SK-N-MC (cell line): ENCODE measurements at regions not wholly inside any gene's neighbourhood (a gene's known extent, or its start where the extent isn't known, plus 50 kb on each side); places are given as distances from the start of the nearest gene placed in this dataset.
"Not testable (repeated sequence)": the region's sequence is repeated elsewhere in the genome, so short reads cannot be mapped to it uniquely, and the experiment has no call there.

Source experiments
- DNase-seq: peaks from one replicate; pipeline ENCODE4 v3.0.0-alpha.2; 2011; ENCODE audit warnings: low read depth, low spot score
- H3K27ac ChIP-seq: fragments of 200-600 bp; sonication (generic); 2 replicates; pipeline ENCODE4 v1.5.1; 2016; ENCODE audit warnings: mixed run types
- H3K36me3 ChIP-seq: fragments of 200-600 bp; sonication (generic); 2 replicates; pipeline ENCODE4 v1.6.1; 2017; ENCODE audit warnings: antibody characterized with exemption, low read length, mixed read lengths; ENCODE audit not compliant: insufficient read depth
- H3K4me3 ChIP-seq: fragments of 200-600 bp; sonication (generic); 2 replicates; pipeline ENCODE4 v1.5.1; 2016
- H3K9ac ChIP-seq: fragments of 200-600 bp; sonication (generic); 2 replicates; pipeline ENCODE4 v1.8.0; 2017; ENCODE audit warnings: mixed run types, mixed read lengths; ENCODE audit not compliant: insufficient read length
- H3K9me3 ChIP-seq: fragments of 200-600 bp; sonication (generic); 2 replicates; pipeline ENCODE4 v1.6.1; 2017; ENCODE audit warnings: low read depth, mild to moderate bottlenecking, antibody characterized with exemption, low read length, moderate library complexity, mixed read lengths
- EZH2 ChIP-seq: fragments of 200-600 bp; sonication (generic); IDR thresholded peaks from one replicate; pipeline ENCODE4 v1.6.1; 2017; ENCODE audit warnings: antibody characterized with exemption
- FOXP2 ChIP-seq: optimal IDR thresholded peaks from 2 replicates; pipeline ENCODE3; 2011; ENCODE audit warnings: mild to moderate bottlenecking, moderate library complexity; ENCODE audit not compliant: insufficient read depth; ENCODE audit errors: extremely low read length, control extremely low read depth
- POLR2AphosphoS5 ChIP-seq: IDR thresholded peaks from 2 replicates; pipeline ENCODE4 v1.6.1; 2012; ENCODE audit warnings: mild to moderate bottlenecking, low read depth, low read length, borderline replicate concordance

- no peak for DNase-seq
- no peaks in the 10 kb centered on the region for H3K36me3 ChIP-seq
- H3K4me3 ChIP-seq = no peak overlapping the region
- no peak overlapping the region for H3K27ac ChIP-seq
- no peak for TF ChIP-seq EZH2
- no peak for TF ChIP-seq FOXP2
- no peak for TF ChIP-seq POLR2AphosphoS5
- no peak overlapping the region for H3K9ac ChIP-seq
- H3K9me3 ChIP-seq = no peaks in the 10 kb centered on the region
Measured at GRCh38 chr10:9163699-9164098, 1109.2 kb downstream of the GATA3 start.

GRCh38 chr10:9166770-9167169, 1112.3 kb downstream of the GATA3 start:
- H3K9me3 ChIP-seq = no peaks in the 10 kb centered on the region
- H3K27ac ChIP-seq = no peak overlapping the region
- no peak overlapping the region for H3K9ac ChIP-seq
- TF ChIP-seq EZH2 = no peak
- no peak for TF ChIP-seq POLR2AphosphoS5
- no peak for DNase-seq
- no peaks in the 10 kb centered on the region for H3K36me3 ChIP-seq
- no peak overlapping the region for H3K4me3 ChIP-seq

- no peaks in the 10 kb centered on the region for H3K36me3 ChIP-seq
- H3K4me3 ChIP-seq = no peak overlapping the region
- H3K9me3 ChIP-seq = no peaks in the 10 kb centered on the region
- H3K27ac ChIP-seq = no peak overlapping the region
- H3K9ac ChIP-seq = no peak overlapping the region
- TF ChIP-seq EZH2 (no peak), FOXP2 (no peak), POLR2AphosphoS5 (no peak)
- DNase-seq = no peak
Measured at GRCh38 chr10:9172276-9172675, 1117.8 kb downstream of the GATA3 start.

- Histone ChIP-seq H3K27ac (no peak overlapping the region), H3K9me3 (no peaks in the 10 kb centered on the region), H3K4me3 (no peak overlapping the region), H3K36me3 (no peaks in the 10 kb centered on the region), H3K9ac (no peak overlapping the region)
- no peak for DNase-seq
- no peak for TF ChIP-seq POLR2AphosphoS5
- TF ChIP-seq EZH2 = no peak
- TF ChIP-seq FOXP2 = no peak
Measured at GRCh38 chr10:9175200-9175599, 1120.7 kb downstream of the GATA3 start.

GRCh38 chr10:9183197-9183880, 1128.9 kb downstream of the GATA3 start:
- not testable (repeated sequence) for H3K27ac ChIP-seq, H3K9me3 ChIP-seq, H3K4me3 ChIP-seq, DNase-seq, H3K36me3 ChIP-seq, H3K9ac ChIP-seq

- no peak overlapping the region for H3K9ac ChIP-seq
- TF ChIP-seq POLR2AphosphoS5 (no peak), EZH2 (no peak), FOXP2 (no peak)
- H3K36me3 ChIP-seq = no peaks in the 10 kb centered on the region
- H3K9me3 ChIP-seq = no peaks in the 10 kb centered on the region
- no peak overlapping the region for H3K27ac ChIP-seq
- DNase-seq = no peak
- no peak overlapping the region for H3K4me3 ChIP-seq
Measured at GRCh38 chr10:9188022-9188810, 1133.7 kb downstream of the GATA3 start.

- H3K9ac ChIP-seq = no peak overlapping the region
- no peaks in the 10 kb centered on the region for H3K36me3 ChIP-seq
- DNase-seq = no peak
- no peak overlapping the region for H3K4me3 ChIP-seq
- H3K27ac ChIP-seq = no peak overlapping the region
- H3K9me3 ChIP-seq = no peaks in the 10 kb centered on the region
- no peak for TF ChIP-seq POLR2AphosphoS5
- TF ChIP-seq EZH2 = no peak
- no peak for TF ChIP-seq FOXP2
Measured at GRCh38 chr10:9189448-9189847, 1135.0 kb downstream of the GATA3 start.

GRCh38 chr10:9193120-9193519, 1138.6 kb downstream of the GATA3 start:
- Histone ChIP-seq H3K9me3 (no peaks in the 10 kb centered on the region), H3K9ac (no peak overlapping the region), H3K27ac (no peak overlapping the region), H3K36me3 (no peaks in the 10 kb centered on the region), H3K4me3 (no peak overlapping the region)
- TF ChIP-seq FOXP2 (no peak), POLR2AphosphoS5 (no peak), EZH2 (no peak)
- no peak for DNase-seq

- TF ChIP-seq EZH2 (no peak), POLR2AphosphoS5 (no peak), FOXP2 (no peak)
- H3K27ac ChIP-seq = no peak overlapping the region
- H3K9me3 ChIP-seq = no peaks in the 10 kb centered on the region
Measured at GRCh38 chr10:9195385-9195784, 1140.9 kb downstream of the GATA3 start.

More at GRCh38 chr10:9195385-9195784, 1140.9 kb downstream of the GATA3 start:
- Histone ChIP-seq H3K9ac (no peak overlapping the region), H3K36me3 (no peaks in the 10 kb centered on the region), H3K4me3 (no peak overlapping the region)
- no peak for DNase-seq
